ENCODE measurements at regions not wholly inside any gene's neighbourhood (a gene's known extent, or its start where the extent isn't known, plus 50 kb on each side); places are given as distances from the start of the nearest gene placed in this dataset.

DNA sequence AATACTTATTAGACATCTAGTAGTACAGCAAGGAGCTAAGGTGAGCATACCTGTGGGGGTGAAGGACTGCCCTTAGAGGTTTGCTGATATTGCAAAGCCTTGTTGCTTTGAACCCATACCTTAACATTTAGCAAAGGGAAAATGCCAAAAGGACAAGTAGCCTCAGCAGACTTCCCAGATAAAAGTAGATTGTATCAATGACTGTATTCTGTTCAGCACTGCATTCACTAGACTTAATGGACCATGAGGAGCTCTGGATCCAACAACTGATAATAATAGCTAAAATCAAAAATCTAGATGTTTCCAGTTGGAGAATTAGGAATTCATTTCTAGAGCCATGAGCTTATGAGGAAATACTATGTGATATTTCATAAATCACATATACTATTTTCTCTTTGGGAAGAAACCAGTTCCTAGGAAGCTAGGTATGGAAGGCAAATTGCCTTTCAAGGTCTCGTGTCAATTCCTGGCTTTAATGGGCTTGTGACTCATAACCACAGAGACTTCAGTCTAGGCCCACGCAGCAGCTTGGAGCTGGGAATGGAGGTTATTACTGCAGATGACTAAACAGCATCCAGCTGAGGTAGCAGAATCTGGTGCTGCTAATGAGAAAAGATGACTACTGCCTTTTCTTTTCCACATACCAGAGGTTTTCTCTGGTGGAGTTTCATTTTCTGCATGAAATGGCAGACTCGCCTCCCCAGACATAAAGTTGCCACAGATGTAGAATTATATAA is 191.2 kb upstream of the NABP1 start:
- FAIRE-seq = no peak
- no peak for TF ChIP-seq CTCF (IDR thresholded peaks at IDR 0.05; ENCODE audit: insufficient read depth, low read length, severe bottlenecking)
- Histone ChIP-seq H3K36me3 (ENCODE audit: control insufficient read depth, insufficient read depth, low read length) (no peaks in the 10 kb centered on the region), H3K27me3 (ENCODE audit: control insufficient read depth, insufficient read depth, low read length) (no peaks in the 10 kb centered on the region), H3K4me3 (ENCODE audit: low read depth, low read length) (no peak overlapping the region)
- DNase-seq (ENCODE audit: low read depth) = peak; percentile 98

DNA sequence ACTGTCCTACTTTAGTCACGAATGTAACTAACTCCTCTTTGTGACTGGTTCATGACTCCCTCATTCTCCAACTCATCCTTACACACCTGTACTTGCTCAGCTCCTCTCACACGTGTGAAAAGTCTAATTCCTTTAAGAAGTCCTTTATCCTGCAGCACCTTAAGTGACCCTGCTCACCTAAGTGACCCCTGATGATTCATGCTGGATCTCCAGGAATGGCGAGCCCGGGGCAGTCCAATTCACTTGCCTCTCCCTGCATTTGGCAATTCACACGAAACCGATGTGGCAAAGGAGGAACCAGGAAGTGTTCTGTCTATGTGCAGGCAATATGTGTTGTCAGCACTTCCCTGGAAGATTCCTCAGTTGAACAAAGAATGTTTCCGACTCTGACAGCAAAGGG is 189.8 kb upstream of the NABP1 start:
- Histone ChIP-seq H3K36me3 (ENCODE audit: control insufficient read depth, insufficient read depth, low read length) (no peaks in the 10 kb centered on the region), H3K27me3 (ENCODE audit: control insufficient read depth, insufficient read depth, low read length) (no peaks in the 10 kb centered on the region), H3K4me3 (ENCODE audit: low read depth, low read length) (no peak overlapping the region)
- peak; percentile 64 for DNase-seq (ENCODE audit: low read depth)
- peak; percentile 90 for FAIRE-seq
- TF ChIP-seq CTCF (IDR thresholded peaks at IDR 0.05; ENCODE audit: insufficient read depth, low read length, severe bottlenecking) = no peak

DNA sequence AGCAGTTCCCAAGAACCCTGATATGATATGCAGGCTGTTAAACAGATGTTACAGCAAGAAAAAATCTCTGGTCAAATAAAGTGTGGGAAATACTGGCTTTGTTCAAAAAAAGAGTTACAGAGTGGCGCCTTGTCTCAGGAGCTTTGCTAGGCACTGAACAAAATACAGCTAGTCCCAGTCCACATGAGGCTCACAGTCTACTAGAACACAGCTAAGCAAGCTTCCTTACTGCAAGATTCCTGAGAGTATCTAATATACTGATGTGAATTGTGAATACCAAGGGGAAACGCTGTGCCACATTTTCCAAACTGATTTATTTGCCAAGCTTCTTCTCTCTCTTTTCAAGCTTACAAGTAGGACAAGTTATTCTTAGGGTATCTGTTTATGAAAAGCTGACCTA is 188.8 kb upstream of the NABP1 start:
- no peaks in the 10 kb centered on the region for H3K36me3 ChIP-seq (ENCODE audit: control insufficient read depth, insufficient read depth, low read length)
- no peak overlapping the region for H3K4me3 ChIP-seq (ENCODE audit: low read depth, low read length)
- FAIRE-seq (no peak), DNase-seq (ENCODE audit: low read depth) (no peak)
- TF ChIP-seq CTCF (IDR thresholded peaks at IDR 0.05; ENCODE audit: insufficient read depth, low read length, severe bottlenecking) = no peak
- H3K27me3 ChIP-seq (ENCODE audit: control insufficient read depth, insufficient read depth, low read length) = no peaks in the 10 kb centered on the region

GRCh38 chr2:191496838-191497237 is 181.1 kb upstream of the NABP1 start:
- DNase-seq (ENCODE audit: low read depth) (no peak), FAIRE-seq (no peak)
- no peaks in the 10 kb centered on the region for H3K36me3 ChIP-seq (ENCODE audit: control insufficient read depth, insufficient read depth, low read length)
- H3K27me3 ChIP-seq (ENCODE audit: control insufficient read depth, insufficient read depth, low read length) = no peaks in the 10 kb centered on the region
- TF ChIP-seq CTCF (IDR thresholded peaks at IDR 0.05; ENCODE audit: insufficient read depth, low read length, severe bottlenecking) = no peak
- H3K4me3 ChIP-seq (ENCODE audit: low read depth, low read length) = no peak overlapping the region

DNA sequence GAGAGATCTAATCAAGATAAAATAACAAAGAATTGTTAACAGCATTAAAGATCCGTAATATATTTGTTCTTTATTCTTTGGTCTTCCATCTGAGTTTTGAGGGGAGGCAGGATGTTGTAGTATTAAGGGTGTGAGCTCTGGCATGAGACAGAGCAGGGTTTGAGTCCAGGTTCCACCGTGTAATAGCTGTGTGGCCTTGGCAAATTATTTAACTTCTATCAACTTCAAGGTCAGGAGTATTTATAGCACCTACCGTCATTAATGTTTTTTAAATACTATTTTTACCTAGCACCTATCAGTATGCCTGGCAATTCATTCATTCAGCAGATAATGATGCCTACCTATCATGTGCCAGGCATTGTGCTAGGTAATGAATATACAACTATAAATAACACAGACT is 180.1 kb upstream of the NABP1 start:
- no peaks in the 10 kb centered on the region for H3K36me3 ChIP-seq (ENCODE audit: control insufficient read depth, insufficient read depth, low read length)
- FAIRE-seq (no peak), DNase-seq (ENCODE audit: low read depth) (no peak)
- no peaks in the 10 kb centered on the region for H3K27me3 ChIP-seq (ENCODE audit: control insufficient read depth, insufficient read depth, low read length)
- H3K4me3 ChIP-seq (ENCODE audit: low read depth, low read length) = no peak overlapping the region
- no peak for TF ChIP-seq CTCF (IDR thresholded peaks at IDR 0.05; ENCODE audit: insufficient read depth, low read length, severe bottlenecking)

DNA sequence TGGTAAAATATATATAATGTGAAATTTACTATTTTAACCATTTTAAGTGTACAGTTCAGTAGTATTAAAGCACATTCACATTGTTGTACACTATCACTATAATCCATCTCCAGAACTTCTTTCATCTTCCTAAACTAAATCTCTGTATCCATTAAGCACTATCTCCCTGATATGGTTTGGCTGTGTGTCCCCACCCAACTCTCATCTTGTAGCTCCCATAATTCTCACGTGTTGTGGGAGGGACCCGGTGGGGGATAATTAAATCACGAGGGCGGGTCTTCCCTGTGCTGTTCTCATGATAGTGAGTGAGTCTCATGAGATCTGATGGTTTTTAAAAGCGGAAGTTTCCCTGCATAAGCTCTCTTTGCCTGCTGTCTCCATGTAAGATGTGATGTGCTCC is 178.9 kb upstream of the NABP1 start:
- no peak for FAIRE-seq
- no peak for DNase-seq (ENCODE audit: low read depth)
- H3K27me3 ChIP-seq (ENCODE audit: control insufficient read depth, insufficient read depth, low read length) = no peaks in the 10 kb centered on the region
- H3K36me3 ChIP-seq (ENCODE audit: control insufficient read depth, insufficient read depth, low read length) = no peaks in the 10 kb centered on the region
- TF ChIP-seq CTCF (IDR thresholded peaks at IDR 0.05; ENCODE audit: insufficient read depth, low read length, severe bottlenecking) = no peak
- H3K4me3 ChIP-seq (ENCODE audit: low read depth, low read length) = no peak overlapping the region
